ENCODE measurements at regions not wholly inside any gene's neighbourhood (a gene's known extent, or its start where the extent isn't known, plus 50 kb on each side); places are given as distances from the start of the nearest gene placed in this dataset.
"Not testable (repeated sequence)": the region's sequence is repeated elsewhere in the genome, so short reads cannot be mapped to it uniquely, and the experiment has no call there.

GRCh38 chr20:22967706-22968105 is 67.4 kb upstream of the SSTR4 start:
- not testable (repeated sequence) for DNase-seq

- DNase-seq: not testable (repeated sequence)
Measured at GRCh38 chr20:22969031-22969430, 66.1 kb upstream of the SSTR4 start.

- DNase-seq: not testable (repeated sequence)
Measured at GRCh38 chr20:22971077-22971476, 64.0 kb upstream of the SSTR4 start.

GRCh38 chr20:22974354-22974753 is 60.8 kb upstream of the SSTR4 start:
- no peak for DNase-seq

GRCh38 chr20:22977047-22977785 is 57.9 kb upstream of the SSTR4 start:
- no peak for DNase-seq

GRCh38 chr20:22984008-22984407 is 51.1 kb upstream of the SSTR4 start:
- no peak for DNase-seq

- no peak for DNase-seq
Measured at GRCh38 chr20:22984606-22985005, 50.5 kb upstream of the SSTR4 start.

- no peak for DNase-seq
Measured at GRCh38 chr20:22985239-22985778, 49.8 kb upstream of the SSTR4 start.
